ENCODE measurements at regions not wholly inside any gene's neighbourhood (a gene's known extent, or its start where the extent isn't known, plus 50 kb on each side); places are given as distances from the start of the nearest gene placed in this dataset.
"Not testable (repeated sequence)": the region's sequence is repeated elsewhere in the genome, so short reads cannot be mapped to it uniquely, and the experiment has no call there.

- Mint-ChIP-seq H3K4me3 (peak overlapping the region; percentile 94 to 99 (median 98)), H3K27ac (peak overlapping the region; percentile 95 to 99 (median 98)), H3K4me1 (peaks cover 0 to 38% (median 12%) of the 10 kb centered on the region in 4 donors)
- not testable (repeated sequence) for H3K27me3 Mint-ChIP-seq, H3K9me3 Mint-ChIP-seq, H3K36me3 Mint-ChIP-seq
- POLR2A ChIA-PET: interaction anchor here (0.5 to 2.1 kb wide), 9 partner anchors 8 to 329 kb away, joined by 3 to 10 read pairs (median 4); partner anchors contain the start of gene OTULIN
- DNase-seq: peak; percentile 12 to 87 (median 74)
- ATAC-seq: peak; percentile 99
Observed at GRCh38 chr5:14992751-14993458, 121.3 kb upstream of the ANKH start.

- H3K36me3 Mint-ChIP-seq: no peaks in the 10 kb centered on the region
Observed at GRCh38 chr5:14988223-14988622, 116.6 kb upstream of the ANKH start.

GRCh38 chr5:14986413-14986812, 114.8 kb upstream of the ANKH start:
- H3K27me3 Mint-ChIP-seq: no peaks in the 10 kb centered on the region
- ATAC-seq: no peak
- POLR2A ChIA-PET: interaction anchor here (0.7 kb wide), 1 partner anchor 114 kb away, joined by 5 read pairs; no protein-coding TSS in a partner anchor
- H3K4me1 Mint-ChIP-seq: peaks cover 13 to 32% (median 26%) of the 10 kb centered on the region in 4 donors
- H3K27ac Mint-ChIP-seq: peak overlapping the region in 1 of 10 donors; percentile 39
- H3K36me3 Mint-ChIP-seq: no peaks in the 10 kb centered on the region
- H3K9me3 Mint-ChIP-seq: no peaks in the 10 kb centered on the region
- no peak for DNase-seq
- H3K4me3 Mint-ChIP-seq: no peak overlapping the region

More at GRCh38 chr5:14988223-14988622, 116.6 kb upstream of the ANKH start:
- no peak overlapping the region for H3K4me3 Mint-ChIP-seq
- DNase-seq (no peak), ATAC-seq (no peak)
- peaks cover 13 to 45% (median 30%) of the 10 kb centered on the region in 4 donors for H3K4me1 Mint-ChIP-seq
- H3K9me3 Mint-ChIP-seq: no peaks in the 10 kb centered on the region
- no peaks in the 10 kb centered on the region for H3K27me3 Mint-ChIP-seq
- POLR2A ChIA-PET: no interaction called here
- no peak overlapping the region for H3K27ac Mint-ChIP-seq

DNA sequence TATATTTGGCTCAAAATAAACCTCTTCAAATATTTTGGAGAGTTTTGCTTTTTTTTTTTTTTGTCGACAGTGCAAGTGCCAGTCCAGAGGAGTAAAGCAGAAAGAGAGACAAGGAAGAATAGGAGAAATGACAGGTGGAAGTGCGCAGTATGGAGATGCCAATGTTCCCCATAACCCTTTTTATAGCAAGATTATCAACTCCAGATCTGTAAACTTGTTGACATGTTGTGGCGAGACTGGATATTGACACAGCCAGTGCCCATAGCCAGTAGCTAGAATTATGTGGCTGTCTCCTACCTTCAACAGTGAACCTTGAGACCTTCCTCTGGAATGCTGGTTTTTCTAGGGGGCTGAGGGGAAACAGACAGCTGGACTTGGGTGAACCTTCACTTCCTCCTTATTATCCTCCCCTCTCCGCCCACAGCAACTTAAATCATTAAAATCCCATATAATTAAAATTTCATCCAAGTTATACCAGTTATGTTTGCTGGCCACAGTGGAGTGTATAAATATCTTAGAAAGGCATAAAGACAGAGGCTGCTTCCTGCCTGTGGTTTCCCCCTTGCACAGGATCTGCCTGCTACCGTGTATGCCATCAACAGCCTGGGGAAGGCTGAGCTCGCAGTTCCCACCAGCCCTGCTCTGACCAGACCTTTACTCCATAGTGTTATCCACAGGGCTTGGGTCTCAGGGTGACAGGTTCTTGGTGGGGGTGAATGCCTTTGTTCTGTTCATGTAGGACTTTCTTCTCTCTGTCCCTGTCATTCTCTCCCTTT, 112.3 kb upstream of the ANKH start:
- H3K27me3 Mint-ChIP-seq: no peaks in the 10 kb centered on the region
- POLR2A ChIA-PET: interaction anchor here (0.7 to 1.9 kb wide), 2 partner anchors 9 kb away, joined by 6 to 10 read pairs; no protein-coding TSS in a partner anchor
- peak overlapping the region in 9 of 10 donors; percentile 8 to 81 (median 36) for H3K4me3 Mint-ChIP-seq
- peaks cover 0 to 6% (median 0%) of the 10 kb centered on the region in 9 donors for H3K9me3 Mint-ChIP-seq
- peak in 6 of 10 donors; percentile 9 to 46 (median 24) for DNase-seq
- no peaks in the 10 kb centered on the region for H3K36me3 Mint-ChIP-seq
- peak overlapping the region in 3 of 10 donors; percentile 42 to 66 (median 58) for H3K27ac Mint-ChIP-seq
- peaks cover 13 to 28% (median 25%) of the 10 kb centered on the region in 4 donors for H3K4me1 Mint-ChIP-seq
- peak; percentile 99 for ATAC-seq

DNA sequence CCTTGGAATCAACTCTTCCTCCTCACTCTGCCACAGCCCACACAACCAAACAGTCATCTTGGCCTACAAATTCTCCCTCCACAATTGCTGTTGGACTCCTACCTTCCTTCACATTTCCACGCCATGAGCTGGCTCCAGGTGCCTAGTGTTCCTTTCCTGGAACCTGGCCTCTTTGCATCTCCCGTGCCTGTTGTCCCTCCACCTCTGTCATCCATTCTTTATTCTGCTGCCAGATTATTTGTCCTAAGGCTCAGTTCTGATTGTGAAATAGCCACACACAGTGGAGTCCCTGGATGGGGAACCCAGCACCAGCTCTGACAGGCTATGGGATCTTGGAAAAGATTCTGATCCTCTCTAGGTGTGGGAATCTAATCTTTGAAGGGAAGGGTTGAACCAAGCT, 109.1 kb upstream of the ANKH start:
- no peak overlapping the region for H3K4me3 Mint-ChIP-seq
- peaks cover 13 to 27% (median 25%) of the 10 kb centered on the region in 4 donors for H3K4me1 Mint-ChIP-seq
- no peaks in the 10 kb centered on the region for H3K27me3 Mint-ChIP-seq
- no peak overlapping the region for H3K27ac Mint-ChIP-seq
- DNase-seq: no peak
- no peak for ATAC-seq
- H3K9me3 Mint-ChIP-seq: peaks cover 0 to 7% (median 0%) of the 10 kb centered on the region in 9 donors
- no peaks in the 10 kb centered on the region for H3K36me3 Mint-ChIP-seq
- POLR2A ChIA-PET: no interaction called here

DNA sequence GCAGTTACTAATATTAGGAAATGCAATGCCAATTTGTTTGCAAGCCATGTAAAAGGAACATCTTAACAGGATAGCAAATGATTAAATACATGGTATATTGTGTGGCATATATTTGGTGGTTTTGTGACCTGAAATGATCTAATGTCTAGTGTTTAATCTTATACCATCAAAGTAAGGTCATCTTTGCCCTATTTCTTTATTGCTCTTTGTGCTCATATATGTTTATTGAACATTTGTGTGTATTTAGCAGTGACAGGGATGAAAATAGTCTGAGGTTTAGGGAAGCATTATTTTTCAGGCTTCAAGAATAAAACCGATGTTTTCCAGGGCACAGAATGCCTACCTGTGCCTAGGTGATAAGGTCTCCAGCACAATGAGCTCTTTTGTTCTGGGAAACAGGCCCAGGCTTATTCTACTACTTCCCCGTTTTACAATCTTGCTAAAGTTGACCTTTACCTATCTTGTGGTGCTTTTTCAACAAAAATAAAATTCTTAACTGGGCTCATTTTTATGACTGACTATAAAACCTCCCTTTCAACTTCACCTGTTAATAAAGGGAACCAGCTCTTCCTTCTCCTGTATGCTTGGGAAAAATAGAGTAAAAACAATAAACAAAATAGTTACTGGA, 105.6 kb upstream of the ANKH start:
- Mint-ChIP-seq H3K27ac (no peak overlapping the region), H3K36me3 (no peaks in the 10 kb centered on the region), H3K9me3 (peaks cover 0 to 7% (median 0%) of the 10 kb centered on the region in 9 donors), H3K27me3 (peaks cover 0 to 2% (median 0%) of the 10 kb centered on the region in 5 donors), H3K4me1 (no peaks in the 10 kb centered on the region), H3K4me3 (no peak overlapping the region)
- POLR2A ChIA-PET: no interaction called here
- DNase-seq (no peak), ATAC-seq (no peak)

DNA sequence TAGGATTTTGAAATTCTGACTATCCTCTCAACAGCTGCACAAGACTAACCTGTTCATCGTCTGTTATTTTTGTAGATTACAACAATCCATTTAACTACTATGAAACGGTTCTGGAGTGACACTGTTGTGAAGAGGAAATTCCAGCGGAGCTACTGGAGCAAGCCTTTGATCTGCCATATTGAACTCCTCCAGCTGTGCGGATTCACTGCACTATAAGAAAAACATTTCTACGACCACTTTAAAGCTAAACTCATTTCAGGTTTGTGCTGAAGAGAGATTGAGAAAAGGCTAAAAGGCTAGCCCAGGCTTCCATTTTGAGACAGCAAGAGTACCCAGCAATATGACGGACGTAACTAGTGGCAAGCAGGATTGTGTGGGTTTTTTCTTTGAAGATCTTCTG, 104.9 kb upstream of the ANKH start:
- Mint-ChIP-seq H3K4me1 (no peaks in the 10 kb centered on the region), H3K36me3 (no peaks in the 10 kb centered on the region), H3K4me3 (no peak overlapping the region), H3K9me3 (peaks cover 0 to 7% (median 0%) of the 10 kb centered on the region in 9 donors), H3K27ac (no peak overlapping the region), H3K27me3 (peaks cover 0 to 3% (median 0%) of the 10 kb centered on the region in 5 donors)
- DNase-seq (no peak), ATAC-seq (no peak)
- POLR2A ChIA-PET: interaction anchor here (1.1 kb wide), 1 partner anchor 15 kb away, joined by 4 read pairs; no protein-coding TSS in a partner anchor

- DNase-seq (no peak), ATAC-seq (no peak)
- Mint-ChIP-seq H3K27ac (no peak overlapping the region), H3K4me3 (no peak overlapping the region), H3K9me3 (no peaks in the 10 kb centered on the region), H3K4me1 (no peaks in the 10 kb centered on the region), H3K27me3 (peaks cover 0 to 5% (median 0%) of the 10 kb centered on the region in 5 donors), H3K36me3 (no peaks in the 10 kb centered on the region)
- POLR2A ChIA-PET: no interaction called here
Observed at GRCh38 chr5:14971873-14972272, 100.3 kb upstream of the ANKH start.

- peaks cover 0 to 5% (median 0%) of the 10 kb centered on the region in 5 donors for H3K27me3 Mint-ChIP-seq
- no peak for ATAC-seq
- no peak overlapping the region for H3K27ac Mint-ChIP-seq
- no peaks in the 10 kb centered on the region for H3K4me1 Mint-ChIP-seq
- H3K9me3 Mint-ChIP-seq: no peaks in the 10 kb centered on the region
- DNase-seq: no peak
- no peak overlapping the region for H3K4me3 Mint-ChIP-seq
- POLR2A ChIA-PET: no interaction called here
- no peaks in the 10 kb centered on the region for H3K36me3 Mint-ChIP-seq
Observed at GRCh38 chr5:14968796-14969195, 97.2 kb upstream of the ANKH start.

DNA sequence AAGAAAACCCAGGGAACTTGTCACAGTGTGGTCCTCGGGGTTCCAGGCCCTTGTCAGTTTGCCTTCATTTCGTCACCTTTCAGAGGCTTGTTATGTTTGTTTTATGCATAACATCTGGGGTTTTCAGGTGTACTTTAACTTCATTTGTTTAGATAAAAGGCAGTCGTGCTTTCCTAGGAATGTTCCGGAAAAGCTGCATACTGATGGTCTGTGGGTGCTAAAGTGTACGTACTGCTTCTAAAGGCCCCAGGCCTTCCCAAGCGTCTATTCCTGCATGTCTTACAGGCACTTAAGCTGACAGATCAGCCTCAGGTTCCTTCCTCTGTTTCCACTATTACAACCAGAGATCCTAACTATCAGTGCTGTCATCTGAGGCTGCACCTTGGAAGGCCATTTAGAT, 95.6 kb upstream of the ANKH start:
- no peak for ATAC-seq
- H3K36me3 Mint-ChIP-seq: no peaks in the 10 kb centered on the region
- no peaks in the 10 kb centered on the region for H3K4me1 Mint-ChIP-seq
- POLR2A ChIA-PET: no interaction called here
- no peak overlapping the region for H3K4me3 Mint-ChIP-seq
- H3K27ac Mint-ChIP-seq: peak overlapping the region in 1 of 10 donors; percentile 33
- no peak for DNase-seq
- H3K27me3 Mint-ChIP-seq: peaks cover 0 to 5% (median 0%) of the 10 kb centered on the region in 5 donors
- H3K9me3 Mint-ChIP-seq: no peaks in the 10 kb centered on the region

DNA sequence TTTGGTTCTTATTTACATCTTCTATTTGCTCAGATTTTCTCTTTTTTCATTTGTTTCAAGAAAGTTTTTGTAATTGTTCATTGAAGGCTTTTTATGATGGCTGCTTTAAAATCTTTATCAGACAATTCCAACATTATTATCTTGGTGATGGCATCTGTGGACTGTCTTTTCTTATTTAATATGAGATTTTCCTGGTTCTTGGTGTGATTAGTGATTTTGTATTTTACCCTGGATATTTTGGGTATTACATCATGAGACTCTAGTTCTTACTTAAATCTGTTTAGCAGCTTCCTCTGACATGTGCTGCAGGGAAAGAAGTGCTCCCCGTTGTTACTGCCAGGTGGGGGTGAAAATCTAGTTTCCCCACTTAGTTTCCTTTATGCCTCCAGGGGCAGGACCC, 94.2 kb upstream of the ANKH start:
- ATAC-seq (no peak), DNase-seq (no peak)
- Mint-ChIP-seq H3K27ac (no peak overlapping the region), H3K9me3 (no peaks in the 10 kb centered on the region), H3K36me3 (no peaks in the 10 kb centered on the region), H3K27me3 (peaks cover 0 to 5% (median 0%) of the 10 kb centered on the region in 5 donors), H3K4me1 (no peaks in the 10 kb centered on the region), H3K4me3 (no peak overlapping the region)
- POLR2A ChIA-PET: no interaction called here

- DNase-seq: no peak
- no peaks in the 10 kb centered on the region for H3K9me3 Mint-ChIP-seq
- H3K4me3 Mint-ChIP-seq: no peak overlapping the region
- POLR2A ChIA-PET: no interaction called here
- H3K36me3 Mint-ChIP-seq: no peaks in the 10 kb centered on the region
- peaks cover 0 to 2% (median 0%) of the 10 kb centered on the region in 5 donors for H3K27me3 Mint-ChIP-seq
- ATAC-seq: no peak
- peaks cover 0 to under 1% (median 0%) of the 10 kb centered on the region in 4 donors for H3K4me1 Mint-ChIP-seq
- H3K27ac Mint-ChIP-seq: peak overlapping the region in 1 of 10 donors; percentile 38
Observed at GRCh38 chr5:14962604-14963003, 91.0 kb upstream of the ANKH start.

DNA sequence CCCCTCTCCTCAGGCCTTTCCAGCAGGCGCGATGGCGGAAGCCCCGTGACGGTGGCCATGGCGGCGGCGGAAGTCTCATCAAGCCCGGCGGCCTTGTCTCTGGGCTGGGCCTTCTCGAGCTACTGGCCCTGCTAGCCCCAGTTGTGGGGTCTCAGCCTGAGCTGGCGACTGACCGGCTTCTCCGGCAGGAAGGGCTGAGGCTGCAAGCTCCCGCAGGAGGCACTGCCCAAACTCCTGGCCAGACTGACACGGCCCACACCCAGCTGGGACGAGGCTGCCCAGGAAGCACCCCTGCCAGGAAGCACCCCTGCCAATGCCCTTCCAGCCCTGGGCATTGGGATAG, 88.5 kb upstream of the ANKH start:
- POLR2A ChIA-PET: no interaction called here
- H3K9me3 Mint-ChIP-seq: no peaks in the 10 kb centered on the region
- DNase-seq: no peak
- no peak overlapping the region for H3K4me3 Mint-ChIP-seq
- peaks cover 0 to 4% (median under 1%) of the 10 kb centered on the region in 4 donors for H3K4me1 Mint-ChIP-seq
- H3K27ac Mint-ChIP-seq: no peak overlapping the region
- no peak for ATAC-seq
- H3K27me3 Mint-ChIP-seq: peaks cover 0 to 2% (median 0%) of the 10 kb centered on the region in 5 donors
- H3K36me3 Mint-ChIP-seq: no peaks in the 10 kb centered on the region

Data from naive thymus-derived CD8-positive, alpha-beta T cell (primary cell).